Neural progenitor cell (in vitro differentiated cells): ENCODE measurements at regions not wholly inside any gene's neighbourhood (a gene's known extent, or its start where the extent isn't known, plus 50 kb on each side); places are given as distances from the start of the nearest gene placed in this dataset.
"Not testable (repeated sequence)": the region's sequence is repeated elsewhere in the genome, so short reads cannot be mapped to it uniquely, and the experiment has no call there.

Source experiments
- DNase-seq: peaks from one replicate; pipeline ENCODE4 v3.0.0-alpha.2; 2016; ENCODE audit warnings: low spot score
- H2AFZ ChIP-seq: fragments of 200-600 bp; sonication (generic); replicated peaks from 2 replicates; pipeline ENCODE4 v1.6.1; 2016; ENCODE audit warnings: antibody characterized with exemption
- H3F3A ChIP-seq: fragments of 200-600 bp; sonication (generic); 2 replicates; pipeline ENCODE4 v1.6.1; 2016; ENCODE audit warnings: antibody characterized with exemption, low read depth
- H3K27ac ChIP-seq: fragments of 200-600 bp; sonication (generic); 2 replicates; pipeline ENCODE4 v1.5.1; 2016; ENCODE audit warnings: mild to moderate bottlenecking
- H3K27me3 ChIP-seq: fragments of 200-600 bp; sonication (generic); 2 replicates; pipeline ENCODE4 v1.6.1; 2016; ENCODE audit warnings: mild to moderate bottlenecking, moderate library complexity
- H3K36me3 ChIP-seq: fragments of 200-600 bp; sonication (generic); 2 replicates; pipeline ENCODE4 v1.5.1; 2016
- H3K4me1 ChIP-seq: fragments of 200-600 bp; sonication (generic); 2 replicates; pipeline ENCODE4 v1.6.1; 2016; ENCODE audit warnings: mixed run types
- H3K4me2 ChIP-seq: fragments of 200-600 bp; sonication (generic); 2 replicates; pipeline ENCODE4 v1.6.1; 2016
- H3K4me3 ChIP-seq: fragments of 200-600 bp; sonication (generic); 2 replicates; pipeline ENCODE4 v1.5.1; 2016
- H3K79me2 ChIP-seq: fragments of 200-600 bp; sonication (generic); 2 replicates; pipeline ENCODE4 v1.6.1; 2016; ENCODE audit warnings: low read depth
- H3K9ac ChIP-seq: fragments of 200-600 bp; sonication (generic); 2 replicates; pipeline ENCODE4 v1.6.1; 2016
- H3K9me3 ChIP-seq: fragments of 200-600 bp; sonication (generic); 2 replicates; pipeline ENCODE4 v1.5.1; 2016; ENCODE audit warnings: low read depth
- H4K20me1 ChIP-seq: fragments of 200-600 bp; sonication (generic); 2 replicates; pipeline ENCODE4 v1.6.1; 2016; ENCODE audit warnings: low read depth
- H3K27ac Mint-ChIP-seq: 3 replicates; pipeline ENCODE4 v1.8.0; 2021; ENCODE audit warnings: mixed read lengths
- H3K27me3 Mint-ChIP-seq: 2 replicates; pipeline ENCODE4 v1.8.0; 2022; ENCODE audit warnings: low read depth, mild to moderate bottlenecking, inconsistent platforms, moderate library complexity, mixed read lengths; ENCODE audit not compliant: insufficient read depth
- H3K36me3 Mint-ChIP-seq: 3 replicates; pipeline ENCODE4 v1.8.0; 2021; ENCODE audit warnings: mixed read lengths
- H3K4me1 Mint-ChIP-seq: 3 replicates; pipeline ENCODE4 v1.8.0; 2021; ENCODE audit warnings: mixed read lengths
- H3K4me3 Mint-ChIP-seq: 3 replicates; pipeline ENCODE4 v1.8.0; 2021; ENCODE audit warnings: mild to moderate bottlenecking, moderate library complexity, mixed read lengths
- H3K9me3 Mint-ChIP-seq: 3 replicates; pipeline ENCODE4 v1.8.0; 2020; ENCODE audit warnings: mixed read lengths
- CTCF ChIP-seq: fragments of 200-600 bp; sonication (generic); IDR thresholded peaks from 2 replicates; pipeline ENCODE4 v1.5.1; 2017; ENCODE audit warnings: antibody characterized with exemption, mild to moderate bottlenecking
- EZH2 ChIP-seq: fragments of 200-600 bp; sonication (generic); IDR thresholded peaks from 2 replicates; pipeline ENCODE4 v1.6.1; 2017; ENCODE audit warnings: antibody characterized with exemption, mild to moderate bottlenecking, moderate library complexity
- EZH2phosphoT487 ChIP-seq: fragments of 200-600 bp; sonication (generic); IDR thresholded peaks from 2 replicates; pipeline ENCODE4 v1.6.1; 2017; ENCODE audit warnings: antibody characterized with exemption

GRCh38 chr14:106006043-106006442, 479.7 kb downstream of the TMEM121 start:
- peaks cover 50% of the 10 kb centered on the region for H3K9me3 Mint-ChIP-seq
- not testable (repeated sequence) for H4K20me1 ChIP-seq, H3K27me3 Mint-ChIP-seq, H3K4me1 ChIP-seq, H3K9ac ChIP-seq, H3K27ac ChIP-seq, H2AFZ ChIP-seq, H3K4me3 ChIP-seq, DNase-seq, H3F3A ChIP-seq, H3K79me2 ChIP-seq, H3K4me2 ChIP-seq, H3K27me3 ChIP-seq, H3K36me3 ChIP-seq, H3K4me1 Mint-ChIP-seq, H3K4me3 Mint-ChIP-seq, H3K27ac Mint-ChIP-seq, H3K36me3 Mint-ChIP-seq, H3K9me3 ChIP-seq

- H3K9me3 Mint-ChIP-seq, result peaks cover 48% of the 10 kb centered on the region
- H3K9me3 ChIP-seq, result not testable (repeated sequence)
These were observed 480.3 kb downstream of the TMEM121 start for GRCh38 chr14:106006716-106007115.

GRCh38 chr14:106010783-106011182, 484.4 kb downstream of the TMEM121 start:
- Histone ChIP-seq H3K79me2 (no peaks in the 10 kb centered on the region), H4K20me1 (no peaks in the 10 kb centered on the region), H3F3A (no peaks in the 10 kb centered on the region), H3K4me2 (no peak overlapping the region), H3K9me3 (peaks cover 7% of the 10 kb centered on the region), H3K27ac (no peak overlapping the region), H3K4me1 (no peaks in the 10 kb centered on the region), H3K27me3 (no peaks in the 10 kb centered on the region), H3K36me3 (no peaks in the 10 kb centered on the region), H3K4me3 (no peak overlapping the region), H2AFZ (no peak overlapping the region), H3K9ac (no peak overlapping the region)
- no peak overlapping the region for H3K4me3 Mint-ChIP-seq
- no peak for DNase-seq
- TF ChIP-seq EZH2phosphoT487, result no peak
- no peak for TF ChIP-seq CTCF
- no peak for TF ChIP-seq EZH2
- H3K36me3 Mint-ChIP-seq, result no peaks in the 10 kb centered on the region
- peaks cover 63% of the 10 kb centered on the region for H3K9me3 Mint-ChIP-seq
- H3K27me3 Mint-ChIP-seq, result peaks cover 4% of the 10 kb centered on the region
- H3K4me1 Mint-ChIP-seq, result no peaks in the 10 kb centered on the region
- no peak overlapping the region for H3K27ac Mint-ChIP-seq

More at GRCh38 chr14:106006716-106007115, 480.3 kb downstream of the TMEM121 start:
- not testable (repeated sequence) for H3K4me1 ChIP-seq, H3K27ac ChIP-seq, H3K4me1 Mint-ChIP-seq, H3K4me3 Mint-ChIP-seq, H3K9ac ChIP-seq, H3K4me2 ChIP-seq, DNase-seq, H3K27ac Mint-ChIP-seq, H3K36me3 Mint-ChIP-seq, H2AFZ ChIP-seq, H4K20me1 ChIP-seq, H3K4me3 ChIP-seq, H3K27me3 ChIP-seq, H3K36me3 ChIP-seq, H3K27me3 Mint-ChIP-seq, H3K79me2 ChIP-seq, H3F3A ChIP-seq

GRCh38 chr14:106011631-106012360, 485.4 kb downstream of the TMEM121 start:
- not testable (repeated sequence) for H2AFZ ChIP-seq, H3K79me2 ChIP-seq, H3K36me3 ChIP-seq, H3K4me3 Mint-ChIP-seq, DNase-seq, H3K4me3 ChIP-seq, H3K4me1 Mint-ChIP-seq, H3K27ac ChIP-seq, H3K4me1 ChIP-seq, H3K27me3 Mint-ChIP-seq, H3K9ac ChIP-seq, H3K27me3 ChIP-seq, H3K36me3 Mint-ChIP-seq, H4K20me1 ChIP-seq, H3K27ac Mint-ChIP-seq, H3F3A ChIP-seq, H3K4me2 ChIP-seq
- H3K9me3 Mint-ChIP-seq, result peaks cover 60% of the 10 kb centered on the region
- peaks cover 12% of the 10 kb centered on the region for H3K9me3 ChIP-seq

GRCh38 chr14:106012361-106012725, 486.0 kb downstream of the TMEM121 start:
- not testable (repeated sequence) for H3K36me3 Mint-ChIP-seq, H3K4me3 ChIP-seq, H3K4me2 ChIP-seq, H3K4me3 Mint-ChIP-seq, H3K27ac Mint-ChIP-seq, H3K4me1 ChIP-seq, DNase-seq, H3K27me3 Mint-ChIP-seq, H3K27me3 ChIP-seq, H3K79me2 ChIP-seq, H3K4me1 Mint-ChIP-seq, H3F3A ChIP-seq, H3K36me3 ChIP-seq, H4K20me1 ChIP-seq, H2AFZ ChIP-seq, H3K9ac ChIP-seq, H3K27ac ChIP-seq
- peaks cover 60% of the 10 kb centered on the region for H3K9me3 Mint-ChIP-seq
- peaks cover 12% of the 10 kb centered on the region for H3K9me3 ChIP-seq
